AG08396 (cell line): ENCODE measurements at regions not wholly inside any gene's neighbourhood (a gene's known extent, or its start where the extent isn't known, plus 50 kb on each side); places are given as distances from the start of the nearest gene placed in this dataset.
"Not testable (repeated sequence)": the region's sequence is repeated elsewhere in the genome, so short reads cannot be mapped to it uniquely, and the experiment has no call there.

Experiments used
- DNase-seq: peaks from one replicate; pipeline ENCODE4 v3.0.0; 2012; ENCODE audit warnings: low spot score, mixed read lengths

DNA sequence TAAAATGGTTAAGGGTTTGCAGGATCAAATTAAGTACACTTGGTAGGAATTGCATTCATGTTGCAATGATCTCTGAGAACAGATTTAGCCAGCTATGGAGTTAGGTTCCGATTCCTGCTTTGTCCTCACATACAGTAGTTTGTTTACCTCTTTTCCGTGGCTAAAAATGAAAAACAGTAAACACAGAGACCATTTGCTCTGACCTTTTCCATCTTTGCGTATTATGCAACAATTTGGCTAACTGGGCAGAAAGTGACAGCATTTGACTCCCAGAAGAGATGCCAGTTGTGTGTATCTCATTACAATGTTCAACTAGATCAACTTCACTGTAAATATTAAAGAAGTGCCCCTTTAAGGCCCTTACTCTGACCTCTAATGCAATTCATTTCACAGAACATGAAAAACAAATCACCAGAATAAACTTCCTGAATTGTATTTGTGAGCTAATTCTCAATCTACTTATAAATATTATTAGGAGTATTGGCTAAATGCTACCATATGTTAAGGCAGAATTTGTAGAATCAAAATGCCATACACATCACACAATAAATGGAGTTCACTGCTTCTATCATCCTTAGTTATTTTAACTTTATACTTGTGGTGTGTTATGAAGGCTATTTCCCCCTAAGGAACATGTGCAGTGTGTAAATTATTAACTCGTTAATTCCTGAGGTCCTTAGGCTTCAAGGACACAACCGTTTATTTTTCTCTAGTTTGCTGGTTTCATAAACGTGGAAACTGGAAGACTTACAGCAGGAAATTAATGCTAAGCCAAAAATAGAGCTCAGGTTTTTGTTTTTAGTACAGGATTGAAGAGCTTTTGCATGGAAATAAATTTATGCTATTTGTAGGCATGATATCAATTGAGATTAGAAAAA lies 380.7 kb upstream of the CITED2 start:
- DNase-seq = no peak

DNA sequence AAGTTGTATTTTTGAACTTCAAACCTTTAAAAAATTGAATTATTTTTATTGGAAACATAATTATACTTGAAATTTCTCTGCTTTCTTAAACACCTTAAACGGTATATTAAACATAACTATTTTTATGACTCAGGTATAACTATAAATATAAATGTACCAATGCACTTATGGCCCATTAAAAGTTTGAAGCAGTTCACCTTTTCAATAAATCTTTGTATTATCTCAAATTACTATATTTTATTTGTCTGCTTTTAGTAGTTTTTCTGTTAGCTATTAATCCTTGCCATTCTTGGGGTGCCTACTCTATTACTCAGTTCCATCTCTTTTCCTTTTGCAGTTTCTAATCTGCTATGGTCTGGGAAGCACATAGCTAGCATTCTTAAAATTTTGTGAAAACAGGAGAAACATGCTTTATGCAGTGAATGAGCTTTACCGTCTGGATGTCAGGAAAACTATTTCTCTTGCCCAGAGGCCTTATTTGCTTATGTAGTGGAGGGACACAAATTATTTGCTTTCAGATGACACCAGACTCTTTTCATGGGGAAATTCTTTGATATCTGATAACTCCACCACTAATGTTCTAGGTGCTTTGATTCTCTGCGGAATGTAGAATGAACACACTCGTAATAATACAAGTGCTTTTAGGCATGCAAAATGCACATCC lies 378.9 kb upstream of the CITED2 start:
- peak; percentile 22 for DNase-seq

DNA sequence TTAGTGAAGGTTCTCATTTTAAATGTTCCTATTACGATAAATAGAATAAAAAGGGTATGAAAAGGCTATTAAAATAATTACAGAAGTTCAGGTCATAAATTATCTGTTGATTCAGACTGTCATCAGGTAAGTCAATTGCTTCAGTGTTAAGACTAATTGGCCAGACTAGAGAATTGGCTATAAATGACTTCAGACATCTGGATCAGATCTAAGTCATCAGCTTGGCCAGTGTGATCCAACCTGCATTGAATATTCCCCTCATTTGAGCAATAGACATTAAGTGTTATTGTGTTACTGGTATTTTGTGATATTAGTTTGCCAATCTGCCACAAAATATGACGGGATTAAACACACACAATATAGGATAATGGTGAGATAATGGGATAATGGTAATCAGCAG lies 377.6 kb upstream of the CITED2 start:
- no peak for DNase-seq

DNA sequence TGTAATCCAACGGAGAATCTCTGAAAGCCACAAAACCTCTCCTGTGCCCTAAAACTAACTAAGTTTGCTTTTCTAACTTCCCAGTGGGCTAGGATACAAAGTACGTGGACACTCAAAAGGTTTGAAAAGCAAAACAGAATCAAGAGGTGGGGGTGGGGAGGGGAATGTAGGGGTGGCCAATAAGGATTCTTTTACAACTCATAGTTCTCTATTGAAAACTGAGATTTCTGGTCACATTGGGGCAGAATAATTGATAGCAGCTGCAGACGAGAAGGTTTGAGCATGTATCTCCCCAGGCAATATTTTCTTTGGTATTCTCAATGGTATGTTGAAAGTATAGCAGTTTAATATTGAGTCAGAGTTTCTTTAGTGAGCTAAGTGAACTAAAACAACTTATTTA lies 376.7 kb upstream of the CITED2 start:
- DNase-seq = no peak

DNA sequence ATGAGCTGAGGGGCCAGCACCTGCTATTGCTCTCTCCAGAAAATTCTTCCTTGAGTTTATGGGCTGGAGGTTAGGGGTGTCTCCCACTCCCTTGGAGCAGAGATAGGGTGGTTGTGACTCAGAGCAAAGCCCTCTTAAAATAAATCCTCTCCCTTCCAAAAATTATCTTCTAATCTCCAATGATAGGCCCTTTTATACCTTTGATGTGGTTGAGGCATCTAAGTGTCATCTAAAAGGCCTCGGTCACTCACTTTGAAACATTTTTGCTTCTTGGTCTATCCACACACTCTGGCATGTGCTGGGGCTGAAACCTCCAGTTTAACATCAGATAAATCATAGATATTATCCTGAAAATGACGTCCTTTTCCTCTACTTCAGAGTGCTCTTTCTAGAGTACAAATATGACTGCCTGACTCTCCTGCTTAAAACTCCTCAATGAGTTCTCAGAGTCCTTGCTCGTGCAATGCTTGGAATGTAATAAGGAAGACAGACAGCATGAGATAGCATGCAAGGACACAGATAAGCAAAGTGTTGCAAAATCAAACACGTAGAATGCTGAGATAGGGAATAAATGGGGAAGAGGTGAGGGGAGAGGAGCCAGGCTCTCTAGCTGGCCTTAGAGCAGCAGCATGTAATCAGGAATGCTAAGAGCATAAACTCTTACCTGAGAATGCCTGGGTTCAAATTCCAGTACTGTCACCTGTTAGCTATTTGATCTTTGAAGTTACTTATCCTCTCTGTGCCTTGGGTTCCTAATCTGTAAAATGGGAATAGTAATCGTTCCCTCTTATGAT lies 374.1 kb upstream of the CITED2 start:
- DNase-seq = no peak

DNA sequence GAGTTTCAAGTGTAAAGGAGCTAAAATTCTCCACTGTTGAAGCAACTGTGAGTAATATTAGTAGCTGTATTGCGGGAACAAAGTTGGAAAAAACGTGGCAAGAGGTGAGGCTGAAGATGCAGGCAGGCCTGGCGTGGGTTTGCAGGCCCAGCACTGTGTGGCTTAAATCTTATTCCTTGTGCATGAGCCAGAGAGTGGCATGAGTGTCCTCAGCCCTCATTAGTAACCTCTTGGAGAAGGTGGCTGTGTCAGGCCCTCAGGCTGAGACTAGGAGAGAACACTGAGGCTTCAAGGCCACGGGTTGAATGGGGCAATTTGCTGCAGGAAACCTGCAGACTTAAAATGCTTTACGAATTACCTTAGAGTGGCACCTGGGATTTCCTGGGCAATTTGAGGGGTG lies 372.7 kb upstream of the CITED2 start:
- no peak for DNase-seq

DNA sequence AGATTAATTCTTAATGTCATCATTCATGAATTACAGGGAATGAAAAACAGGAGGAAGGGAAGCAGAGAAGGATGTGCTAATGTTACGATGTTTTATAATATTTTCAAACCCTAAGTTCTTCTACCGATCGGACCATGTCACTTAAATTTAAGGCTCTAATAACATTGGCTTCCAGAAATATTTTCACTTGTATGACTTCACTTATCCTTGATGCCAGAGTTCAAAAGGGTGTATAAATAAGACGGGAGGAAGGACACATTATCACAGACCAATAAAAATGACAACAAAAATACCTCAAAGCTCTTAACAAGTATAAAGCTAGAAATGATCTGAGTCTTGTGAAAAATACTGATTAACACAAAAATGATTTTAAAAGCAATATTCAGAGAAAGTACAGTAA lies 370.4 kb upstream of the CITED2 start:
- no peak for DNase-seq

DNA sequence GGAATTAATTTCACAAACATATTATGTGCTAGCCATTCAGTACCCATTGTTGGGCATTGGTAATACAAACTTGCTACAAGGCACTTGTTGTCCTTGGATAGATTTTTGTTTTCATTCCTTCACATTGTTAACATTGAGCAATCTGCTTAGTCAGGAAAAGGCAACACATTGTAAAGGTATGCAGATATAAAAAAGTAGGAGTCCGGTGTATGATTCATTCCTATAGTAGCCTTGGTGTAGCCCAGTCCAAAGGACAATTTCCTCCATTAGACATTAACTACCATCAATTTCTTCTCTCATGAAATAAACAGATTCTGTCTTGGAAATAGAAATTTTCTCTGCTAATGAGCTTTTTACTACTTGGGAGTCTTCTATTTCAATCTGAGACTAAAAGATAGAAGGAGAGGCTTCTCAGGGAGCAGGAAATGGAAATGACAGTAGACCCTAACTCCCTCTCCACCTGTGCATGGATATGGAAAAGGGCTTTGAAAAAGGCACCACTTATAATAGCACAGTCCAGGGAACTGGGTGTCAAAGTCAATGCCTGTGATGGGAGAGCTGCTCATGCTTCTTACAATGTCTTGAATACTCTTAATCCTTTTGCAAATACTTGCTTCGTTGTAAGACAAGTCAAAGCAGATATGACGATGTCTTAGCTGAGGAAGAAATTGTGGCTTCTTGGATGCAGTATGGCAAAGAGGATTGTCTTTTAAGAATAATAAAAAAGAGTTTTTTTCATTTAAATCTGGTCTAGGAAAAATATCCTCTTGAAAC lies 369.4 kb upstream of the CITED2 start:
- DNase-seq = peak; percentile 71

DNA sequence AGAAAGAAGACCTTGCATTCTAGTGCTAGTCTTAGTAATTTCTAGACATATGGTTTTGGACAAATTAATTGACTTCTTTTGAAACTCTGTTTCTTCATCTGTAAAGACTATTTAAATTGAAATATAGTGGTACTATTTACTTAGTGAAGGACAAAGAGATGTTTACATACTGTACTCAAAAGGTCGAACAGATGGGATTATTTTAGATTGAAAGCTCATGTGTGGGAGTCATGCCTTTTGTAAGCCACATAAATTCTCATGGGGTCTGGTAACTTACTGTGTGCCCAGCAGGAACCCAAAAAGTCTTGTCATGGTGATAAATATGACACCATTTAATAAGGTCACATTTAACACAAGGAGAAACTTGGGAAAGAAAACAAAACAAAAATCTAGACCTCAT lies 368.2 kb upstream of the CITED2 start:
- no peak for DNase-seq

DNA sequence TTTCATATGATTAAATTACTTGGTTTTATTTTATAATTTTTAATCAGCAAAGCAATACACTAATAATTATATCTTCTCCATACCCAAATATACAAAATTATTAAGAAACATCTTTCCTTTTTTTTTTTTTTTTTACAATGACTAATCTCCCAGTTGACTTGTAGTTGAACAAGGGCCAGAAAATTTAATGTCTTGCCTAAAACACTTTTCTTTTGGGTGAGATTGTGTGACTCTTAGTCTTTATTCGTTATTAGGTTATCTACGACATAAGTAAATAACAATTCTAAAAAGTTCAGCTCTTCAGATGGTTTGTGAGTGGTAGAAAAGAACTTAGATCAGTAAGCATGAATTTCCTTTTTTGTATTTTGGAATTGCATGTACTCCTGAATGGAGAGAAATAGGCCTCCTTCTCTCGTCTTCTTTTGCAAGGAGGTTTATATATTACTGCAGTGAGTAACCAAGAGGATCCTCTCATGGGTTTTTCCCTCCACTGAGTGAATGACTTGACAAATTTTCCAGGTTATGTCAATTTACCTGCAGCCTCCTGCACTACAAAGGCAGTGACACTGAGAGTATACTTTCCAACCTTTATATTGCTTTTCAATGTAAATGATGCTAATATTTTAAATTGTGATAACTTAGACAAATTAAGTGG lies 364.5 kb upstream of the CITED2 start:
- DNase-seq = no peak

DNA sequence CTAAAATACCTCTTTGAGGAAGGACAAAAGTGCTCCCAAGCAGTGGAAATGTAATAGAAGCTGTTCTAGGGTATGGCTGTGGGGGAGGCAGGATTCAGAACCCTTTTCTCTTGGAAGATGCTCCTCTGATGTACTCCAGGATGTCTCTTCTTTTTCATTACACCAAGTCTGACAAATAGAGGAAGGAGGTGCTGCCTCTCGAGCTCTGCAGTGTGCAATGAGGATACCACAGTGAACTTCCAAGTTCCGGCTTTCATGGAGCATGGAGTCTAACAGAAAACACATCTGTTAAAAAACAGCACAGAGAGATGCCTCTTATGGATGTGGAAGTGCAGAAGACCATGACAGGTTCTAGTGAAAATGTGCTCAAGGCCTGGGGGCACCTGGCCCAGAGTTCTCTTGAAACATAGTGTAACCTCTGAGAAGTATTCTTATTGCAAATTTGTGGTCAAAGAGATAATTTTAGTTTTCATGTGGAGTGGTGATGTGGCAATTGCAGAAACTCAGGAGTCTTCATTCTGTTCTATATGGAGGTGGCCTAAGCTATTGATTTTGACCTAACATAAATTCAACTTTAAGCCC lies 362.0 kb upstream of the CITED2 start:
- no peak for DNase-seq

DNA sequence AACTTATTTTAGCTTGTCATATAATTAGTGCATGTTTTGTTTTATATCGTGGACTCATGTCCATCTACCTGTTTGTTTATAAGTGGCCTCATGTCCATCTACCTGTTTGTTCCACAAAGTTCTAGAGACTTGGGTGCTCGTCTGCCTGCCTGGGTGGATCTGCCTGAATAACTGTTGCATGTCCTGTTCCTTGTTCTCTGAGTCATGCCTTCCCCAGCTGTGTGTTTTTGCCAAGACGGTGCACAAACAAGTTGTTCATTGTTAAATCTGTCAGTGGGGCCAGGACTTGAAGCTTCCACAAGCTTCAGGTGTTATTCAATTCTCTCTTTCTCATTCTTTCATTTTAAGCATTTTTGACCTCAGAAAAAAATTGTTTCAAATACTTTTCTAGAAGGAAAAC lies 358.0 kb upstream of the CITED2 start:
- peak; percentile 51 for DNase-seq

DNA sequence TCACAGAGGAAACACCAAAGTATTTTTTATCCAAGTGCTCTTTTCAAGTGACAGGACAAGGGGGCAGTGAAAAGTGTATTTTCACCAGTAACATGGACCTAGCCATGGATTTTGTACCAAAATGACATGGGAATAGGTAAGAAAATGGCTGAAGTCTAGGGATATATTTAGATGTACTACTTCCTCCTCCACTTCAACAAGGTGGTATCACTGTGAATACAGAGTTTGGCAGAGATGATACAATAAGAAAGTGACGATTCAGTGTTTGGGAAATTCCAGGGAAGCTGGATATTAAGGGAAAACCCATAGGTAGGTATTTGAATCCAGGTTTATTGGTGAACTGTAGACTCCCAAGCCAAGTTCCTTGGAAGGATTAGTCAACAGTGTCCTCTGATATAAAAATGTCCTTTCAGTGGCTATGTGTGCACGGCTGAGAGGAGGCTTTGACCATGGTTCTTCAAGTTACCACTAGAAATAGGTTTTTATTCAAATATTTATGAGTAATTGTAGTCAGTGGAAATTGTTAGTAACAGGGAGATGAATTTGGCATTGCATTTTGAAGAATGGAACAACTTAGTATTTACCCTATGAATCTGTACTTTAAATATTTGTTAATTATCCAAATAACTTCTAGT lies 356.0 kb upstream of the CITED2 start:
- no peak for DNase-seq

DNA sequence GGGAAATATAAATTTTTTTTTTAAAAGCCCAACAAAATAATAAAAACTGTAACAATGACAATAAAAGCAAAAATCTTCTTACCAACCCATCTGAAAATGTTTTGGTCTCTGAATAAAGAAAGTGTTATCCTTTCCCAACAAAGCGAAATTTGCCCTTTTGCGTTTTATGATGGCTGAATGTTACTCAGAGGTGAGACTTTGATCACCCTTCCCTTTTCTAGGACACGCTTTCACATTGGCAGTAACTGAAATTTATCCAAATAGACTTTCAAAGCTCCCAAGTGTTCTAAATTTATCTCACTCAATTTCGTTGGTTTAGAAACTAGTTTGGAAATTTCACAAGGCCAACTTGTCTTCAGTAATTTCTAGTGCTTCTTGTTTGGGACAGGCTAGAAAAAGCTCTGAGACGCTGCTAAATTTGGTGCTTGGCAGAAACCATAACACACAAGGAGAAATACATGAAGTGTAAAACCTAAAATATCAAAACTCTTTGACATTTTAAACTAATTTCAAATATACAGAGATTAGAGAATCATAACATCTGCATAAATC lies 354.5 kb upstream of the CITED2 start:
- no peak for DNase-seq

DNA sequence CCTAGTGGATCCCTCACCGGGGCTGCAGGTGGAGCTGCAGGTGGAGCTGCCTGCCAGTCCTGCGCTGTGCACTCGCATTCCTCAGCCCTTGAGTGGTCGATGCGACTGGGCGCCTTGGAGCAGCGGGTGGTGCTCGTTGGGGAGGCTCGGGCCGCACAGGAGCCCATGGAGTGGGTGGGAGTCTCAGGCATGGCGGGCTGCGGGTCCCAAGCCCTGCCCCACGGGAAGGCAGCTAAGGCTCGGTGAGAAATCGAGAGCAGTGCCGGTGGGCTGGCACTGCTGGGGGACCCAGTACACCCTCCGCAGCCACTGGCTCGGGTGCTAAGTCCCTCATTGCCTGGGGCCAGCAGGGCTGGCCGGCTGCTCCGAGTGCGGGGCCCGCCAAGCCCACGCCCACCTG lies 351.8 kb upstream of the CITED2 start:
- DNase-seq = not testable (repeated sequence)

DNA sequence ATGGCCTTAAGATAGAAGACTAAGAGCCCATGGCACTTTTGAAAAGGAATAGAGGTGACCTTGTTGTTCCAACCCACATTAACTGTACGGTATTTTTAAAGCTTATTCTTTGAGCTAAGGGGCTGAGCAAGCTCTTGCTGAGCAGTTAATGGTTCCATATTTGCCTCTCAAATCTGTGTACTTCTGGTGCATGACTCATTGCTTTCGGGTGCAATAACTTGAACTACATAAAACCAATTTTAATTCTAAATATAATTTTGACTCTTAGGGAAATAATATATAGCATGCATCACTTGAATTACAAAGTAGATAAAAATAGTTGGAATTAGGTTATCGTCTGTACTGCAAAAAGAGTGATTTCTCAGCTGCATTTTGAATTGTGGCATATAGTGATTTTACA lies 348.1 kb upstream of the CITED2 start:
- DNase-seq = no peak

DNA sequence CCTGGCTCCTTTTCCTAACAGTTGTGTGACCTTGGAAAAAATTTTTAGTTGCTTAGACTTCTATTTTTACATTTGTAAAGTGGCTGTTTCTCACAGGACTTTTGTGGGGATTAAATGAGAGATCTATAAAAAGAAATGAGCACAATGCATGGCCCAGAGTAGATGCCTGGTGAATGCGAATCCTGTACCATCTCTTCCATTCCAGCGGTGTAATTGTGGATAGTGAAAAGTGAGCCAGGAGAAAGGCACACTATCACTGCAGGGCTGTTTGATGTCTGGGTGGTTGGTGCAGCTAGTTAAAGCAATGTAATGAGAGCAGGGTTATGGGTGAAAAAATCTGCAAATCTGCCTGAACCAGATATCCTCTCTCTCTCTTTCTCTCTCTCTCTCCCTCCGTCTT lies 347.5 kb upstream of the CITED2 start:
- DNase-seq = no peak

DNA sequence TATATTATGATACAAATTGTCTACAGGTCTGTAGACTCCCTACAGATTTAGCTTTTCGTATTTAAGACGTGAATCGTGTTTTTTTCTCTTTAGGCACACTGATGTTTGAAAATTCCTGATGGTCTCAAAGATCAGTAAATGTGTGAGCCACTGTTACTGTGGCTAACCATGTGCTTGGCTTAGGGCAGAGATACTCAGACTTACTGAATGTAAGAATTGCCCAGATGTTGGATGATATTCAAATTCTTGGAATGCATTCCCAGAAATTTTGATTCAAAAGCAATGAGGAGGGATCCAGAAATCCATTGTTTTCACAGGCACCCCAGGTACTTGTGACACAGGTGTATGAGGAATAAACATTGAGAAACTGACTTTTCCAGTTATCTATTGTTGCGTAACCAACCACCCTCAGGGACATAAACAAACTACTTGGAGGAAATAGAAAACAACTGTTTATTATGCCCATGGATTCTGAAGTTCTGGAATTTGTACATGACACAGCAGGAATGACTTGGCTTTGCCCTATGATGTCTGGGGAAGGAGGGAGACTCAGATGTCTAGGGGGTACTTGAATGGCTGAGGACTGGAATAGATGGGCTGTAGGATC lies 339.6 kb upstream of the CITED2 start:
- DNase-seq = no peak

DNA sequence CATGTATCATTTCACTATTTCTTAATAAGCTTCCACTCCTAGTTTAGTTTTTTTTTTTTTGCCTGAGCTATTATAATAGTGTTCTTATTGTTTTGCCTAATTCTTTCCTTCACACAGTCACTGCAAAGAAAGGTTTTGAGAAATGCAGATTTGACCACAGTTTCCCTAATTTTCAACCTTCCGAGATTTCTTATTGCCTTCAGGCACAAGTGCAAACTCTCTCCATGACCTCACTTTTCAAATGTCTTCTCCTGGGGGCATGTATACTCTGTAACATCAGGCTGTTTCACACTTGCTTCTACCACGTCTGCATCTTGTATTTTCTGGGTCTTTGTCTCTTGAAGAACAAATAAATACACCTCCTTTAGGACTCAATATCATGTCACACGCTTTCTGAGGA lies 339.0 kb upstream of the CITED2 start:
- DNase-seq = no peak

DNA sequence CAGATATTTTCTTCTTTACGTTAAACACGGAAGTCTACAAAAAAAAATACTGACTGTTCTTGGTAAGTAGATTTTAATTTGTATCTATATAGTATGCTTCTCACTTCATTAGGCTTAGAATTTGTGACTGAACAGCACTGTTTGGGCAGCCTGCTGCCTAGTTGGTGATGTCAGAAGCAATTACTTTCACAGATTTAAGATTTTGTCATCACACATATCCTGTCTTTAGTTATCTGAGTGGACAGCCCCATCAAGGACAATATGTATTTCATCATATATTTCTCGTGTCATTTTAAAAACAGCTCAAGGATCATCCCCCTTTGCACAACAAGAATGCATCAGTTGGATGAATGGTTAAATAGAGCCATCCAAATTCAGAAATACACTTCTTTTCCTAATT lies 338.4 kb upstream of the CITED2 start:
- no peak for DNase-seq
